Hematopoietic multipotent progenitor cell treated with erythropoietin and hydrocortisone succinate and interleukin-3 and kit ligand, for 15 days (in vitro differentiated cells): ENCODE measurements at regions not wholly inside any gene's neighbourhood (a gene's known extent, or its start where the extent isn't known, plus 50 kb on each side); places are given as distances from the start of the nearest gene placed in this dataset.
"Not testable (repeated sequence)": the region's sequence is repeated elsewhere in the genome, so short reads cannot be mapped to it uniquely, and the experiment has no call there.

ENCODE experiments used
- DNase-seq: peaks from one replicate; pipeline ENCODE4 v3.0.0-alpha.2; 2015; ENCODE audit warnings: low spot score

GRCh38 chr4:112083587-112084347 is 61.5 kb upstream of the FAM241A start:
- no peak for DNase-seq

- DNase-seq = no peak
Measured at GRCh38 chr4:112085156-112086035, 59.9 kb upstream of the FAM241A start.

DNA sequence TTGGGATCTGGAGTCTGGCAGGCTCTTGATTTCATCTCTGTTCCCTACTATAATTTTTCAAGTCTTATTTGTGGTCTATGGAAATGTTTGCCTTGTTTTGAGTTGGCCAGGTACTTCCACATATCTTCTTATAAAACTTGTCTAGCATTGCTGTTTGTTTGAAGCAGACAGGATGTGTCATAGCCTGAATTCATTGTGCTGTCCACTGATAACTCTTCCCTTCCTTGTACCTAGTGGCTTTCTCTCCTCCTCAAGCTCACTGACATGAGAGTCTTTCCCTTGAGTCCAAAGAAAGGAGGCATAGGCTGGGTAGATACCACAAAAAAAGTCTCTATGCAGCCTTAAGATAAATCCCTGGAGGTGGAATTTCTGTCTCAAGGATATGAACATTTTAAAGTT is 59.2 kb upstream of the FAM241A start:
- no peak for DNase-seq

GRCh38 chr4:112086661-112087060 is 58.6 kb upstream of the FAM241A start:
- not testable (repeated sequence) for DNase-seq

- not testable (repeated sequence) for DNase-seq
Measured at GRCh38 chr4:112092330-112092729, 52.9 kb upstream of the FAM241A start.

GRCh38 chr4:112093636-112094202 is 51.5 kb upstream of the FAM241A start:
- no peak for DNase-seq

GRCh38 chr4:112094330-112094729 is 50.9 kb upstream of the FAM241A start:
- DNase-seq = no peak
